OCI-LY3 (cell line): ENCODE measurements at regions not wholly inside any gene's neighbourhood (a gene's known extent, or its start where the extent isn't known, plus 50 kb on each side); places are given as distances from the start of the nearest gene placed in this dataset.

Experiments
- H2AFZ ChIP-seq: fragments of 200-600, 300-600 bp; shearing (Covaris generic); 2 replicates; pipeline ENCODE4 v1.6.0; 2014; ENCODE audit warnings: antibody characterized with exemption, low read depth, low read length
- H3K27ac ChIP-seq: fragments of 200-600, 300-600 bp; sonication (generic); 2 replicates; pipeline ENCODE4 v1.5.1; 2014; ENCODE audit warnings: mild to moderate bottlenecking, low read length, moderate library complexity, mixed read lengths
- H3K27me3 ChIP-seq: fragments of 200-600, 300-600 bp; sonication (generic); 2 replicates; pipeline ENCODE4 v1.6.1; 2014; ENCODE audit warnings: low read depth, low read length, mixed read lengths
- H3K36me3 ChIP-seq: fragments of 200-600, 300-600 bp; sonication (generic); replicated peaks from 2 replicates; pipeline ENCODE3; 2014; ENCODE audit warnings: low read depth, low read length, mixed read lengths
- H3K4me1 ChIP-seq: fragments of 300-600, 200-600 bp; sonication (generic); 2 replicates; pipeline ENCODE4 v1.6.1; 2014; ENCODE audit warnings: low read length, mixed read lengths
- H3K4me2 ChIP-seq: fragments of 200-600, 300-600 bp; sonication (generic); 2 replicates; pipeline ENCODE4 v1.6.1; 2014; ENCODE audit warnings: low read length, mixed read lengths
- H3K4me3 ChIP-seq: fragments of 300-600, 200-600 bp; sonication (generic); 2 replicates; pipeline ENCODE4 v1.5.1; 2014; ENCODE audit warnings: antibody characterized with exemption, mild to moderate bottlenecking, low read length, moderate library complexity
- H3K79me2 ChIP-seq: fragments of 300-600, 200-600 bp; shearing (Covaris generic); 2 replicates; pipeline ENCODE4 v1.6.1; 2014; ENCODE audit warnings: mild to moderate bottlenecking, low read length, mixed read lengths
- H3K9ac ChIP-seq: fragments of 300-600, 200-600 bp; shearing (Covaris generic); 2 replicates; pipeline ENCODE4 v1.6.0; 2014; ENCODE audit warnings: mild to moderate bottlenecking, low read length, moderate library complexity
- H3K9me3 ChIP-seq: fragments of 200-600, 300-600 bp; shearing (Covaris generic); 2 replicates; pipeline ENCODE4 v1.6.1; 2014; ENCODE audit warnings: low read length, mixed read lengths; ENCODE audit not compliant: insufficient read depth
- H4K20me1 ChIP-seq: fragments of 200-600, 300-600 bp; sonication (generic); 2 replicates; pipeline ENCODE4 v1.6.1; 2016; ENCODE audit warnings: low read length, mixed read lengths; ENCODE audit not compliant: insufficient read depth
- EZH2phosphoT487 ChIP-seq: fragments of 200-600 bp; shearing (Covaris generic); IDR thresholded peaks from 2 replicates; pipeline ENCODE4 v1.6.1; 2018; ENCODE audit warnings: antibody characterized with exemption, mixed run types, low read depth
- TF ChIP-seq, protein P1 (sequence below): fragments of 200-600, 300-600 bp; sonication (generic); IDR thresholded peaks from 2 replicates; pipeline ENCODE4 v1.5.1; 2014; ENCODE audit warnings: antibody characterized with exemption, low read length, low read depth

DNA sequence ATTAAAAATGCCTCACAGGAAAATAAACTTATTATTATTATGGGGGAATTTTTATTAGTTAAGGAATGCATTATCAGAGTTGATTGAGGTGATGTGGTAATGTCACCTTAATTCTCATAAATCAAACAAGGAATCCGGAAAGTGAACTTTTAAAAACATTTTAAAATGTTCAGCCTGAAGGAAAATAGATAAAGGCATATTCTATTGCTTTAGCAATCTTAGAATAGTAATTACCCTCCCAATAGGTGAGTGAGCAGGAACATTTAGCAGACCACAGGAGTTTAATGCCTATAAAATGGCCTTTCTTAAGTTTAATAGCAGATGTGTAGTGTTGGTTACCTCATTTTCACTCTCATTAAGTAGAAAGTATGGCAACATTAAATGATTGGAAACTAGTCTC lies 160.9 kb upstream of the MAD2L1 start:
- Histone ChIP-seq H3K4me2 (no peak overlapping the region), H3K9ac (no peak overlapping the region), H3K4me1 (no peaks in the 10 kb centered on the region), H3K4me3 (no peak overlapping the region), H3K79me2 (no peaks in the 10 kb centered on the region), H4K20me1 (no peaks in the 10 kb centered on the region), H2AFZ (no peak overlapping the region), H3K27me3 (no peaks in the 10 kb centered on the region), H3K27ac (no peak overlapping the region), H3K36me3 (no peaks in the 10 kb centered on the region), H3K9me3 (no peaks in the 10 kb centered on the region)
- TF ChIP-seq, protein P1, sequence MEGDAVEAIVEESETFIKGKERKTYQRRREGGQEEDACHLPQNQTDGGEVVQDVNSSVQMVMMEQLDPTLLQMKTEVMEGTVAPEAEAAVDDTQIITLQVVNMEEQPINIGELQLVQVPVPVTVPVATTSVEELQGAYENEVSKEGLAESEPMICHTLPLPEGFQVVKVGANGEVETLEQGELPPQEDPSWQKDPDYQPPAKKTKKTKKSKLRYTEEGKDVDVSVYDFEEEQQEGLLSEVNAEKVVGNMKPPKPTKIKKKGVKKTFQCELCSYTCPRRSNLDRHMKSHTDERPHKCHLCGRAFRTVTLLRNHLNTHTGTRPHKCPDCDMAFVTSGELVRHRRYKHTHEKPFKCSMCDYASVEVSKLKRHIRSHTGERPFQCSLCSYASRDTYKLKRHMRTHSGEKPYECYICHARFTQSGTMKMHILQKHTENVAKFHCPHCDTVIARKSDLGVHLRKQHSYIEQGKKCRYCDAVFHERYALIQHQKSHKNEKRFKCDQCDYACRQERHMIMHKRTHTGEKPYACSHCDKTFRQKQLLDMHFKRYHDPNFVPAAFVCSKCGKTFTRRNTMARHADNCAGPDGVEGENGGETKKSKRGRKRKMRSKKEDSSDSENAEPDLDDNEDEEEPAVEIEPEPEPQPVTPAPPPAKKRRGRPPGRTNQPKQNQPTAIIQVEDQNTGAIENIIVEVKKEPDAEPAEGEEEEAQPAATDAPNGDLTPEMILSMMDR = no peak
- no peak for TF ChIP-seq EZH2phosphoT487

DNA sequence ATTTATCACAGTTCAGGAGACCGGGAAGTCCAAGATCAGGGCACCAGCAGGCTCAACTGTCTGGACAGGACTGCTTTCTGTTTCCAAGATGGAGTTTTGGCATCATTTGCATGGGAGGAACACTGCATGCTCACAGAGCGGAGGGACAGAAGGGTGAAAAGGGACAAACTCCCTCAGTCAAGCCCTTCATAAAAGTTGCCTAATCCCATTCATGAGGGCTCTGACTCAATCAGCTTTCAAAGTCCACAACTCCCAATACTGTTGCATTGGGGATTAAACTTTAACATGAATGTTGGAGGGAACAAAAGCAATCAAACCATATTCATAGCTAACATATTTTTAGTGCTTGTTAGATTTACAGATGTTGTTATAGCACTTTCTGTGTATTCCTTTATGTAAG lies 158.9 kb upstream of the MAD2L1 start:
- Histone ChIP-seq H3K4me3 (no peak overlapping the region), H3K27me3 (no peaks in the 10 kb centered on the region), H3K36me3 (no peaks in the 10 kb centered on the region), H3K4me2 (no peak overlapping the region), H3K9ac (no peak overlapping the region), H3K4me1 (no peaks in the 10 kb centered on the region), H3K9me3 (no peaks in the 10 kb centered on the region), H4K20me1 (no peaks in the 10 kb centered on the region), H2AFZ (no peak overlapping the region), H3K79me2 (no peaks in the 10 kb centered on the region), H3K27ac (no peak overlapping the region)
- TF ChIP-seq EZH2phosphoT487 = no peak
- TF ChIP-seq, protein P1 = no peak

DNA sequence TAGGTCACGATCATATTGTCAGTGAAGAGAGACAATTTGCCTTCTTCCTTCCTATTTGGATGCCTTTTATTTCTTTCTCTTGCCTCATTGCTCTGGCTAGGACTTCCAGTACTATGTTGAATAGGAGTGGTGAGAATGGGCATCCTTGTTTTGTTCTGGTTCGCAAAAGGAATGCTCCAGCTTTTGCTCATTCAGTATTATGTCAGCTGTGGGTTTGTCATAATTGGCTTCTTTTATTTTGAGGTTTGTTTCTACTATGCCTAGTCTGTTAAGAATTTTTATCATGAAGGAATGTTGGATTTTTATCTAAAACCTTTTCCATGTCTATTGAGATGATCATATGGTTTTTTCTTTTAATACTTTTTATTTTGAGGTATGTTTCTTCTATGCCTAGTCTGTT lies 152.3 kb upstream of the MAD2L1 start:
- Histone ChIP-seq H3K9me3 (no peaks in the 10 kb centered on the region), H3K4me2 (no peak overlapping the region), H3K4me3 (no peak overlapping the region), H2AFZ (no peak overlapping the region), H3K4me1 (no peaks in the 10 kb centered on the region), H3K27ac (no peak overlapping the region), H4K20me1 (no peaks in the 10 kb centered on the region), H3K79me2 (no peaks in the 10 kb centered on the region), H3K36me3 (no peaks in the 10 kb centered on the region), H3K27me3 (no peaks in the 10 kb centered on the region), H3K9ac (no peak overlapping the region)
- TF ChIP-seq, protein P1 = no peak
- no peak for TF ChIP-seq EZH2phosphoT487

DNA sequence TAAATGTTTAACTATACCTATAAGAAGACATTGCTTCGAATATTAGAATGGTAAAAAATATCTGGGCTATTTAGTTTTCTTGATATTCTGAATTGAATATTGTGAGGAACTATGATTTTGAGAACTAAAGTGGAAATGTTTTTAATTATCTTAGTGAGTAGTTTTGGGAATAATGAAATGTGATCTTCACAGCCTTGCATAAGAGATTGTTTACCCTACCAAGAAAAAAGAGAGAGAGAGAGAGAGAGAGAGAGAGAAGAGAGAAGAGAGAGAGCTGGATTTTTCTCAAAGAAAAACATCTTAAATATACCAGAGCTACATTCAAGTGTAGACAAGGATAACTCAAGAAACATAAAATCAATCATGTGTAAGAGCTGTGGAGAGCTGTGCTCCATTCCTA lies 148.7 kb upstream of the MAD2L1 start:
- TF ChIP-seq, protein P1 = no peak
- no peak for TF ChIP-seq EZH2phosphoT487
- no peaks in the 10 kb centered on the region for H3K27me3 ChIP-seq
- H3K79me2 ChIP-seq = no peaks in the 10 kb centered on the region

More for the DNA sequence above, 148.7 kb upstream of the MAD2L1 start:
- H3K4me1 ChIP-seq = no peaks in the 10 kb centered on the region
- no peaks in the 10 kb centered on the region for H3K9me3 ChIP-seq
- no peak overlapping the region for H3K4me3 ChIP-seq
- no peak overlapping the region for H3K9ac ChIP-seq
- no peak overlapping the region for H3K27ac ChIP-seq
- no peak overlapping the region for H2AFZ ChIP-seq
- H3K4me2 ChIP-seq = no peak overlapping the region
- no peaks in the 10 kb centered on the region for H4K20me1 ChIP-seq
- no peaks in the 10 kb centered on the region for H3K36me3 ChIP-seq
